OCI-LY7 (cell line): ENCODE measurements at regions not wholly inside any gene's neighbourhood (a gene's known extent, or its start where the extent isn't known, plus 50 kb on each side); places are given as distances from the start of the nearest gene placed in this dataset.
A peak's percentile ranks its signal among the peaks of the same experiment; 100 is the strongest.

Experiments used
- BruUV-seq: library from RNA; stranded (reverse); fragments of 400-500 nt; replicated peaks from 2 replicates; lab custom pipeline; 2021; lab: Mats Ljungman, UMichigan
- CTCF ChIA-PET: fragments of 300-600 bp; sonication (Branson Sonifier 250); formaldehyde crosslinking; loops from one replicate; lab custom pipeline; 2022; ENCODE audit warnings: antibody characterized with exemption; ENCODE audit not compliant: unreplicated experiment; lab: Charles Lee
- POLR2A ChIA-PET: fragments of 300-600 bp; sonication (Branson Sonifier 250); formaldehyde crosslinking; loops from one replicate; lab custom pipeline; 2022; ENCODE audit warnings: antibody characterized with exemption; lab: Charles Lee
- DNase-seq: peaks from one replicate; pipeline ENCODE4 v3.0.0-alpha.2; 2015; ENCODE audit warnings: low spot score
- H2AFZ ChIP-seq: fragments of 200-600 bp; sonication (generic), shearing (Covaris generic); 2 replicates; pipeline ENCODE4 v1.6.1; 2014; ENCODE audit warnings: mild to moderate bottlenecking, antibody characterized with exemption, low read length, moderate library complexity
- H3K27ac ChIP-seq: fragments of 200-600 bp; sonication (generic); 2 replicates; pipeline ENCODE4 v1.5.1; 2014; ENCODE audit warnings: mixed run types, low read depth, mild to moderate bottlenecking, moderate library complexity, low read length, inconsistent platforms; ENCODE audit not compliant: poor library complexity, severe bottlenecking
- H3K36me3 ChIP-seq: fragments of 200-600 bp; sonication (generic); 2 replicates; pipeline ENCODE4 v1.6.1; 2014; ENCODE audit warnings: mild to moderate bottlenecking, antibody characterized with exemption, low read length, moderate library complexity, mixed read lengths; ENCODE audit not compliant: insufficient read depth
- H3K4me1 ChIP-seq: fragments of 200-600 bp; sonication (generic); 2 replicates; pipeline ENCODE4 v1.5.1; 2014; ENCODE audit warnings: mild to moderate bottlenecking, low read length; ENCODE audit not compliant: insufficient read depth, poor library complexity, severe bottlenecking
- H3K4me2 ChIP-seq: fragments of 200-600 bp; sonication (generic); 2 replicates; pipeline ENCODE4 v1.6.1; 2014; ENCODE audit warnings: mild to moderate bottlenecking, low read length
- H3K4me3 ChIP-seq: fragments of 200-600 bp; sonication (generic); 2 replicates; pipeline ENCODE4 v1.5.1; 2014; ENCODE audit warnings: mild to moderate bottlenecking, low read depth, low read length; ENCODE audit not compliant: poor library complexity, severe bottlenecking
- H3K79me2 ChIP-seq: fragments of 200-600 bp; sonication (generic); 2 replicates; pipeline ENCODE4 v1.6.1; 2016; ENCODE audit warnings: low read depth, mild to moderate bottlenecking, low read length, moderate library complexity, mixed read lengths; ENCODE audit not compliant: insufficient read depth
- H3K9me2 ChIP-seq: fragments of 200-600 bp; sonication (generic); 2 replicates; pipeline ENCODE4 v1.6.1; 2016; ENCODE audit warnings: mild to moderate bottlenecking, low read length, mixed read lengths; ENCODE audit not compliant: insufficient read depth
- H3K9me3 ChIP-seq: fragments of 200-600 bp; sonication (generic); 2 replicates; pipeline ENCODE4 v1.6.1; 2014; ENCODE audit warnings: mild to moderate bottlenecking, mixed run types, low read length, mixed read lengths
- H4K20me1 ChIP-seq: fragments of 200-600 bp; sonication (generic); 2 replicates; pipeline ENCODE4 v1.6.1; 2014; ENCODE audit warnings: mild to moderate bottlenecking, antibody characterized with exemption, low read length, moderate library complexity, mixed read lengths; ENCODE audit not compliant: insufficient read depth
- CTCF ChIP-seq: fragments of 200-600 bp; sonication (generic); conservative IDR thresholded peaks from 2 replicates; pipeline ENCODE4 v1.5.1; 2014; ENCODE audit warnings: mild to moderate bottlenecking, antibody characterized with exemption, low read length, moderate library complexity, mixed read lengths
- EZH2phosphoT487 ChIP-seq: fragments of 200-600 bp; sonication (generic); IDR thresholded peaks from 2 replicates; pipeline ENCODE4 v1.6.1; 2018; ENCODE audit warnings: low read depth, borderline replicate concordance, mild to moderate bottlenecking, mixed run types, antibody characterized with exemption, low read length, moderate library complexity, mixed read lengths
- intact Hi-C: fragments of 100-400 bp; cut with micrococcal nuclease; formaldehyde crosslinking; loops from one replicate; pipeline ENCODE4 v1.10.0; 2022; ENCODE audit not compliant: unreplicated experiment

GRCh38 chr6:132961610-132962009 lies 147.2 kb downstream of the RPS12 start:
- no peak overlapping the region for H3K4me3 ChIP-seq
- no peaks in the 10 kb centered on the region for H3K4me1 ChIP-seq
- peak; percentile 2 for DNase-seq
- intact Hi-C loops, result loop anchor here (5.0 kb wide), 1 partner anchor 551 kb away; no protein-coding TSS in a partner anchor
- H3K36me3 ChIP-seq, result no peaks in the 10 kb centered on the region
- H3K9me3 ChIP-seq, result no peaks in the 10 kb centered on the region
- TF ChIP-seq CTCF, result 0 out of 2 replicates have a peak, but pooled peaks have one; percentile 38
- no peak for TF ChIP-seq EZH2phosphoT487
- H3K79me2 ChIP-seq, result no peaks in the 10 kb centered on the region
- ChIA-PET CTCF (no interaction called here), POLR2A (no interaction called here)
- BruUV-seq, result no TSS peak
- H3K4me2 ChIP-seq, result no peak overlapping the region
- no peak overlapping the region for H3K27ac ChIP-seq
- H2AFZ ChIP-seq, result no peak overlapping the region
- H3K9me2 ChIP-seq, result no peaks in the 10 kb centered on the region
- H4K20me1 ChIP-seq, result no peaks in the 10 kb centered on the region

- Histone ChIP-seq H3K9me3 (no peaks in the 10 kb centered on the region), H3K4me1 (no peaks in the 10 kb centered on the region), H4K20me1 (no peaks in the 10 kb centered on the region), H3K27ac (no peak overlapping the region), H3K9me2 (no peaks in the 10 kb centered on the region), H3K79me2 (no peaks in the 10 kb centered on the region), H3K36me3 (no peaks in the 10 kb centered on the region), H2AFZ (no peak overlapping the region), H3K4me2 (no peak overlapping the region), H3K4me3 (no peak overlapping the region)
- TF ChIP-seq CTCF (peak; percentile 87), EZH2phosphoT487 (no peak)
- CTCF ChIA-PET, result no interaction called here
- intact Hi-C loops, result loop anchor here (5.0 kb wide), 1 partner anchor 549 kb away; no protein-coding TSS in a partner anchor
- peak; percentile 58 for DNase-seq
- POLR2A ChIA-PET, result interaction anchor here (0.9 kb wide), 1 partner anchor 11 kb away, joined by 4 read pairs; no protein-coding TSS in a partner anchor
- BruUV-seq, result no TSS peak
Observed at GRCh38 chr6:132962936-132963868, 148.8 kb downstream of the RPS12 start.
